ENCODE measurements at regions not wholly inside any gene's neighbourhood (a gene's known extent, or its start where the extent isn't known, plus 50 kb on each side); places are given as distances from the start of the nearest gene placed in this dataset.
"Not testable (repeated sequence)": the region's sequence is repeated elsewhere in the genome, so short reads cannot be mapped to it uniquely, and the experiment has no call there.

- no peak for DNase-seq (ENCODE audit: low read depth)
These were observed 672.4 kb upstream of the TMPRSS15 start for GRCh38 chr21:19076031-19076430.

- DNase-seq (ENCODE audit: low read depth), result no peak
These were observed 706.1 kb upstream of the TMPRSS15 start for GRCh38 chr21:19109694-19110093.

GRCh38 chr21:19119259-19119658 is 715.7 kb upstream of the TMPRSS15 start:
- DNase-seq (ENCODE audit: low read depth), result not testable (repeated sequence)

GRCh38 chr21:19120591-19120990 is 717.0 kb upstream of the TMPRSS15 start:
- no peak for DNase-seq (ENCODE audit: low read depth)

- DNase-seq (ENCODE audit: low read depth), result no peak
These were observed 718.8 kb upstream of the TMPRSS15 start for GRCh38 chr21:19122356-19122755.

GRCh38 chr21:19123053-19123452 is 719.5 kb upstream of the TMPRSS15 start:
- no peak for DNase-seq (ENCODE audit: low read depth)

- no peak for DNase-seq (ENCODE audit: low read depth)
These were observed 719.9 kb upstream of the TMPRSS15 start for GRCh38 chr21:19123525-19123924.

GRCh38 chr21:19124691-19125090 is 721.1 kb upstream of the TMPRSS15 start:
- no peak for DNase-seq (ENCODE audit: low read depth)

- no peak for DNase-seq (ENCODE audit: low read depth)
These were observed 726.9 kb upstream of the TMPRSS15 start for GRCh38 chr21:19130379-19131028.

- DNase-seq (ENCODE audit: low read depth), result no peak
These were observed 737.9 kb upstream of the TMPRSS15 start for GRCh38 chr21:19141511-19141910.

- DNase-seq (ENCODE audit: low read depth), result no peak
These were observed 742.2 kb upstream of the TMPRSS15 start for GRCh38 chr21:19145682-19146293.

- DNase-seq (ENCODE audit: low read depth), result no peak
These were observed 744.5 kb upstream of the TMPRSS15 start for GRCh38 chr21:19148056-19148455.

GRCh38 chr21:19171585-19171984 is 768.0 kb upstream of the TMPRSS15 start:
- DNase-seq (ENCODE audit: low read depth), result no peak

- DNase-seq (ENCODE audit: low read depth), result no peak
These were observed 778.1 kb upstream of the TMPRSS15 start for GRCh38 chr21:19181604-19182140.

- DNase-seq (ENCODE audit: low read depth), result no peak
These were observed 794.4 kb upstream of the TMPRSS15 start for GRCh38 chr21:19197950-19198349.

GRCh38 chr21:19198801-19199200 is 795.2 kb upstream of the TMPRSS15 start:
- no peak for DNase-seq (ENCODE audit: low read depth)

GRCh38 chr21:19218163-19218562 is 814.6 kb upstream of the TMPRSS15 start:
- no peak for DNase-seq (ENCODE audit: low read depth)

- DNase-seq (ENCODE audit: low read depth), result no peak
These were observed 820.5 kb upstream of the TMPRSS15 start for GRCh38 chr21:19224090-19224489.

- no peak for DNase-seq (ENCODE audit: low read depth)
These were observed 824.6 kb upstream of the TMPRSS15 start for GRCh38 chr21:19228226-19228625.

- DNase-seq (ENCODE audit: low read depth), result not testable (repeated sequence)
These were observed 830.3 kb upstream of the TMPRSS15 start for GRCh38 chr21:19233841-19234240.

GRCh38 chr21:19236209-19236608 is 832.6 kb upstream of the TMPRSS15 start:
- no peak for DNase-seq (ENCODE audit: low read depth)

- DNase-seq (ENCODE audit: low read depth), result no peak
These were observed 834.0 kb upstream of the TMPRSS15 start for GRCh38 chr21:19237608-19238007.

- DNase-seq (ENCODE audit: low read depth), result no peak
These were observed 836.1 kb upstream of the TMPRSS15 start for GRCh38 chr21:19239696-19240095.
